Thoracic aorta (tissue), 2 donors: ENCODE measurements at regions not wholly inside any gene's neighbourhood (a gene's known extent, or its start where the extent isn't known, plus 50 kb on each side); places are given as distances from the start of the nearest gene placed in this dataset.
A peak's percentile ranks its signal among the peaks of the same experiment; 100 is the strongest.

Experiments
- ATAC-seq: fragments of 150-250 bp; one replicate; pipeline ENCODE4 v1.8.0; 2017; ENCODE audit warnings: low read depth; ENCODE audit not compliant: insufficient number of reproducible peaks, low FRiP score
- DNase-seq: peaks from one replicate; pipeline ENCODE4 v3.0.0-alpha.2; 2020; ENCODE audit warnings: low spot score
- H3K27ac ChIP-seq, 2 donors: fragments of 200-600 bp; sonication (generic); 1 replicate in 1 of 2; 2 replicates in 1 of 2; pipeline ENCODE4 v1.5.1; 2016; ENCODE audit warnings: mild to moderate bottlenecking in 2 of 2, moderate library complexity in 2 of 2
- H3K27me3 ChIP-seq: fragments of 200-600 bp; sonication (generic); replicated peaks from 2 replicates; pipeline ENCODE4 v1.6.0; 2016; ENCODE audit warnings: mild to moderate bottlenecking; ENCODE audit not compliant: insufficient read depth
- H3K36me3 ChIP-seq: fragments of 200-600 bp; sonication (generic); one replicate; pipeline ENCODE4 v1.5.1; 2016
- H3K4me1 ChIP-seq, 2 donors: fragments of 200-600 bp; sonication (generic); 1 replicate in 1 of 2; 2 replicates in 1 of 2; pipeline versions ENCODE4 v1.5.1 to v1.6.0; 2016; ENCODE audit warnings: low read depth in 2 of 2, mild to moderate bottlenecking in 1 of 2; ENCODE audit not compliant: control insufficient read depth in 1 of 2
- H3K4me3 ChIP-seq: fragments of 200-600 bp; sonication (generic); 2 replicates; pipeline ENCODE4 v1.5.1; 2016; ENCODE audit warnings: mild to moderate bottlenecking
- H3K9me3 ChIP-seq: fragments of 200-600 bp; sonication (generic); 2 replicates; pipeline ENCODE4 v1.5.1; 2016
- TF ChIP-seq, protein P1 (sequence below): fragments of 200-600 bp; sonication (generic); IDR thresholded peaks from one replicate; pipeline ENCODE4 v1.5.1; 2019; ENCODE audit warnings: antibody characterized with exemption

DNA sequence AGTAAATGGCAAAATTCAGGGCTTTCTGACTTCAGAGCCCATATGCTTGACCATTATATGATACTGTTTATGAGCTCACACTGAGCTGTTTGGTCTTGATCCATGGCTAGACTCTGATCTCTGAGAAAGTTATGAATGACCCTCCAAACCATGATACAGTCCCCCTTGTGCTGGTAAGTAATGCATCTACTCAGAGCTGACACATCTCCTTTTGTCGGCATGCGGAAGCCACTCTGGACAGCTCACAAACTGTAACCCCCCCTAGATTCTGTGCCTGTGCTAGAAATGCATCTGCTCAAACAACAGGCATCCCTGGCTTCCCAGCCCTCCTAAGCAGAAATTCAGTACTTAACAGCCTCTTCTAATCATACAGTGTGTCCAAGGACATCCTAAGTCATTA lies 150.8 kb upstream of the RAG2 start:
- H3K4me3 ChIP-seq: no peak overlapping the region
- ATAC-seq (no peak), DNase-seq (no peak)
- H3K4me1 ChIP-seq: peaks cover 8 to 15% of the 10 kb centered on the region in 2 donors
- TF ChIP-seq, protein P1, sequence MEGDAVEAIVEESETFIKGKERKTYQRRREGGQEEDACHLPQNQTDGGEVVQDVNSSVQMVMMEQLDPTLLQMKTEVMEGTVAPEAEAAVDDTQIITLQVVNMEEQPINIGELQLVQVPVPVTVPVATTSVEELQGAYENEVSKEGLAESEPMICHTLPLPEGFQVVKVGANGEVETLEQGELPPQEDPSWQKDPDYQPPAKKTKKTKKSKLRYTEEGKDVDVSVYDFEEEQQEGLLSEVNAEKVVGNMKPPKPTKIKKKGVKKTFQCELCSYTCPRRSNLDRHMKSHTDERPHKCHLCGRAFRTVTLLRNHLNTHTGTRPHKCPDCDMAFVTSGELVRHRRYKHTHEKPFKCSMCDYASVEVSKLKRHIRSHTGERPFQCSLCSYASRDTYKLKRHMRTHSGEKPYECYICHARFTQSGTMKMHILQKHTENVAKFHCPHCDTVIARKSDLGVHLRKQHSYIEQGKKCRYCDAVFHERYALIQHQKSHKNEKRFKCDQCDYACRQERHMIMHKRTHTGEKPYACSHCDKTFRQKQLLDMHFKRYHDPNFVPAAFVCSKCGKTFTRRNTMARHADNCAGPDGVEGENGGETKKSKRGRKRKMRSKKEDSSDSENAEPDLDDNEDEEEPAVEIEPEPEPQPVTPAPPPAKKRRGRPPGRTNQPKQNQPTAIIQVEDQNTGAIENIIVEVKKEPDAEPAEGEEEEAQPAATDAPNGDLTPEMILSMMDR: no peak
- H3K27ac ChIP-seq: no peak overlapping the region
- no peaks in the 10 kb centered on the region for H3K9me3 ChIP-seq
- H3K36me3 ChIP-seq: no peaks in the 10 kb centered on the region
- no peaks in the 10 kb centered on the region for H3K27me3 ChIP-seq

DNA sequence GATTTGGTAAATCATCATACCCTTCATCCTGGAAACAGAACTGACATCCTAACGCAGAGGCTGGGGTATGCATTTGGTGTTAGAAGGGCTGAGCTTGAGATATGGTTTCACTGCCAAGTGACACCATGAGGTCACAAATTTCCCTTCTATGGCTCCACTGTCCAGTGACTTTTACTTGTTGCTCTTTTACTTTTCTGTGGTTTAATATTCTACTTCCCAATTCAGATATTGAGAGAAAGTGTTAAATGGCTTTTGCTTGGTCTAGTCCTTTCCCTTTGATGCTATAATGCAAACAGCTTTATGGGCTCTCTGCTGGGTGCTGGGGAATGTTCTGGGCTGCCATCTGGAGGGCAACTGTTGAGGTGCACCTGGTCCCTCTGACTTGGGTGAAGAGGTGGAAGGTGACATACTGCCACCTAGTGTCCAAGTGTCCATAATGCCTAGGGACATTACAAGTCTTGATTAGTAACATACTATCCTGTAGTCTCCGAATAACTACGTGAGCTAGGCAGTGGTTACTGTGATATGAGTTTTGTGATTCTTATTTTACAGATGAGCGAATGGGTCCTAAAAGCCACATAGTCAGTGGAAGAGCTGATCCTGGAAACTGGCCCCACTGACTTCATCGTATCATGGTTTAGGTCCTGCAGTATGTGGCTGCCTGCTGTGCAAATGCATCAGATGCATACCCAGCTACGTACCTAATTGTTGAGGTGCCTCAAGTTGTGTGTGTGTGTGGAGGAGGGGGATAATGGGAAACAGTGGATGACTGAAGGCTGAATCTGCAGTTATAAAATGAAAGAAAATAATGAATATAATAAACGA lies 149.1 kb upstream of the RAG2 start:
- DNase-seq: peak; percentile 82
- TF ChIP-seq, protein P1: peak; percentile 95
- no peak overlapping the region for H3K27ac ChIP-seq
- no peak overlapping the region for H3K4me3 ChIP-seq
- H3K36me3 ChIP-seq: no peaks in the 10 kb centered on the region
- no peaks in the 10 kb centered on the region for H3K27me3 ChIP-seq
- H3K9me3 ChIP-seq: no peaks in the 10 kb centered on the region
- ATAC-seq: peak; percentile 88
- H3K4me1 ChIP-seq: peaks cover 8 to 16% of the 10 kb centered on the region in 2 donors

DNA sequence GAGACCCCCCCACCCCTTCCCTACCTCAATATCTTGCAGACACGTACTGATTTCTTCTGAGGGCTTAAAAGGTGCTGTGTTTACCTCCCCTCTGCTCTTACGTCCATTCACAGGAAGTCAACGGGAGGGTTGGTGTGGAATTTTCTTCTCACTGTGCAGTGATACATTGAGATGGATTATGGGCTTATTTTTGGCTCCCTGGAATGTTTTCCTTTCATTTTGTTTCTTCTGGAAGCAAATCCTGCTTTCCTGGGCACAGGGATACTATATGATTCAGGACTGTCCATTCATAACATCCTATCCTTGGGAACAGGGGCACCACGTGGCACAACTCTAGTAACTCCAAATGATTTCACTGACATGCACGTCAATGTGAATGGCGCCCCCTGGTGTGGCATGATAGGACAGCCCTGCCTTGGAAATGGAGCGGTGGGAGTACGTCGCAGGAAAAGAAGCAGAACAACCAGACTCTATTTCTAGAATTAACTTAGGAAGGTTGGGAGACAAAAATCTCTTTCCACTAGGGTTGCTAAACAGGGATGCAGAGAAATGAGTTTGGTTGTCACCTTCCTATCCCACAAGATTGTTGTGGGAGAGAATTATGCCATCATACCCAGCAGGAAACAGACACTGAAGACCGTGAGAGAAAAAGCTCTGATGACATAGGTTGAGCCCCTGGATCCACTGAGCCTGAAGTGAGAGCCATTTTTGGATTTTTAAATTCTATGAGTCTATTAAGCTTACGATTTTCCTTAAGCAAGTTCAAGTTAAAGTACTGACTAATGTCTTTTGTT lies 146.5 kb upstream of the RAG2 start:
- DNase-seq: peak; percentile 50
- TF ChIP-seq, protein P1: peak; percentile 70
- H3K9me3 ChIP-seq: no peaks in the 10 kb centered on the region
- peak overlapping the region; percentile 53 for H3K4me3 ChIP-seq
- no peaks in the 10 kb centered on the region for H3K27me3 ChIP-seq
- ATAC-seq: peak; percentile 66
- no peak overlapping the region for H3K27ac ChIP-seq
- H3K4me1 ChIP-seq: peaks cover 8 to 16% of the 10 kb centered on the region in 2 donors
- no peaks in the 10 kb centered on the region for H3K36me3 ChIP-seq

- DNase-seq: no peak
- Histone ChIP-seq H3K4me1 (peaks cover 8 to 16% of the 10 kb centered on the region in 2 donors), H3K4me3 (no peak overlapping the region), H3K36me3 (no peaks in the 10 kb centered on the region), H3K9me3 (no peaks in the 10 kb centered on the region), H3K27me3 (no peaks in the 10 kb centered on the region), H3K27ac (no peak overlapping the region)
- TF ChIP-seq, protein P1: no peak
- ATAC-seq: no peak
Observed at GRCh38 chr11:36743039-36743438, 145.0 kb upstream of the RAG2 start.

GRCh38 chr11:36741515-36741914 lies 143.5 kb upstream of the RAG2 start:
- no peaks in the 10 kb centered on the region for H3K36me3 ChIP-seq
- DNase-seq (no peak), ATAC-seq (no peak)
- H3K27me3 ChIP-seq: no peaks in the 10 kb centered on the region
- no peak overlapping the region for H3K27ac ChIP-seq
- H3K4me3 ChIP-seq: no peak overlapping the region
- TF ChIP-seq, protein P1: no peak
- peaks cover 8 to 16% of the 10 kb centered on the region in 2 donors for H3K4me1 ChIP-seq
- no peaks in the 10 kb centered on the region for H3K9me3 ChIP-seq
